GM19023 (cell line): ENCODE measurements at regions not wholly inside any gene's neighbourhood (a gene's known extent, or its start where the extent isn't known, plus 50 kb on each side); places are given as distances from the start of the nearest gene placed in this dataset.
A peak's percentile ranks its signal among the peaks of the same experiment; 100 is the strongest.
"Not testable (repeated sequence)": the region's sequence is repeated elsewhere in the genome, so short reads cannot be mapped to it uniquely, and the experiment has no call there.

Experiments used
- ATAC-seq: cut with Tn5 transposase; IDR thresholded peaks from one replicate; pipeline ENCODE4 v1.9.1; 2021; ENCODE audit warnings: mild to moderate bottlenecking, moderate library complexity; ENCODE audit not compliant: unreplicated experiment

GRCh38 chr2:16932826-16933225 is 267.2 kb upstream of the CYRIA start:
- no peak for ATAC-seq

DNA sequence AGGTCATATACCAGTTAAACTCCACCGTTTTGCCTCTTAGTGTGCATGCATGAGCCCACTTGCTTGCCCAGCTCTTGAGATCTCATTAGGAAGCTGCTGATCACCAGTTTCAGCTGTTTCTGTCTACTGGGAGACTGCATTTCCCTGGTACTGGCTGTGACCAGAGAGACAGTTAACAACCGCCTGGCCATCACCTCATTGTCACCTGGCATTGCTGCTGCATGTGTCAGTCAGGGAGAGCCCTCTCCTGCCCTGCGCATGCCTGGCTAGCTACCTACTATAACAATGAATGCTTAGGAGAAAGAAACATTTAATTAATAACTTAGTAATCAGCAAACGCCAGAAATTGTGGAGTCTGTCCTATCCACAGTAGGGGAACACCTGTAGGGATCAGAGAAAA is 265.8 kb upstream of the CYRIA start:
- no peak for ATAC-seq

- no peak for ATAC-seq
Observed at GRCh38 chr2:16927398-16927797, 261.8 kb upstream of the CYRIA start.

- no peak for ATAC-seq
Observed at GRCh38 chr2:16925145-16925544, 259.5 kb upstream of the CYRIA start.

GRCh38 chr2:16915341-16915755 is 249.7 kb upstream of the CYRIA start:
- ATAC-seq: not testable (repeated sequence)

DNA sequence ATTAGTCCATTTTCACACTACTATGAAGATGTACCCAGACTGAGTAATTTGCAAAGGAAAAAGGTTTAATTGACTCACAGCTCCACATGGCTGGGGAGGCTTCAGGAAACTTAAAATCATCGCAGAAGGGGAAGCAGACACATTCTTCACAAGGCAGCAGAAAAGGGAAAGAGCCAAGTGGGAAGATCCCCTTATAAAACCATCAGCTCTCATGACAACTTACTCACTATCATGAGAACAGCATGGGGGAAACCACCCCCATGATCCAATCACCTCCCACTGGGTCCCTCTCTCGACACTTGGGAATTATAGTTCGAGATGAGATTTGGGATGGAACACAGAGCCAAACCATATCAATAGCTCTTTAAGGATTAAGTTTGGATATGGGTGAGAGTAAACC is 246.1 kb upstream of the CYRIA start:
- no peak for ATAC-seq

DNA sequence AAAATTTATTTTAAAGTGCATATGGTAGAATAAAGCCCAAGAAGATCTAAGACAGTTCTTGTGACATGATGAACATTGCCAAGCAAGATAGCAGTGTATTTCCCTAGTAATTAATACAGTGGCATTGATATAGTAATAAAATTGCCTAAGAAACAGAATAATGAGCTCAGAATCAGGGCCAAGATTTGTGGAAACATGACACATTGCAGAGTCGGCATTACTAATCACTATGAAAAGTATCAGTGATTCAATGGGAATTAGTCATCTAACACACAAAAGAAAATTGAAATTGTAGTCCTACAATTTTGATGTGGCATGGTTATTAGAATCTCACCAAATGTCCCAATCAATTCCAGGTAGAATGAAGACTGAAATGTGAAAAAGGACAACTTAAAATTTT is 243.0 kb upstream of the CYRIA start:
- ATAC-seq: no peak

DNA sequence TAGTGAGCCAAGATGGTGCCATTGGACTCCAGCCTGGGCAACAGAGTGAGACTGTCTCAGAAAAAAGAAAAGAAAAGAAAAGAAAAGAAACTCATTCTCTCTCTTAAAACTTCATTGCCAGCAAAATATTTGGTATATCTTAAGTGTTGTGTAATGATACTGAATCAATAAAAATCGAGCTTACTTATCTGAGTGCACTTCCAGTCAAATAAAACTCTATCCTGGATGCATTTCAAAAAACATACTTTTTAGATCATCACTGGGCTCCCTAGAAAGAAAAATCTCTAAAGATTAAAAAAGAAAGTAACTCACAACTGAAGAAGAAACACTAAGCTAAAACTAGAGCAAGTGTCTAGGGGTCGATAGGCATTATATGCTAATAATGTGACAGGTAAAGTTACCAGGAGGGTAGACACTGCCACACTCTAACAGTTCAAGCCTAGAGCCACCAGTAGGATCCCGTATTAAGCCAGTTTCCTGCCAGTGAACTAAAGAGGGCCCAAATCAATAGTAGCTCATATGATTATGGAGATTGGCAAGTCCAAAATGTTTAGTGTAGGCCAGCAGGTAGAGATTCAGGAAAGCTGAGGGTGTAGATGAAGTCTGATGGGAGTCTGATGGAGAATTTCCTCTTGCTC is 242.1 kb upstream of the CYRIA start:
- ATAC-seq: no peak

DNA sequence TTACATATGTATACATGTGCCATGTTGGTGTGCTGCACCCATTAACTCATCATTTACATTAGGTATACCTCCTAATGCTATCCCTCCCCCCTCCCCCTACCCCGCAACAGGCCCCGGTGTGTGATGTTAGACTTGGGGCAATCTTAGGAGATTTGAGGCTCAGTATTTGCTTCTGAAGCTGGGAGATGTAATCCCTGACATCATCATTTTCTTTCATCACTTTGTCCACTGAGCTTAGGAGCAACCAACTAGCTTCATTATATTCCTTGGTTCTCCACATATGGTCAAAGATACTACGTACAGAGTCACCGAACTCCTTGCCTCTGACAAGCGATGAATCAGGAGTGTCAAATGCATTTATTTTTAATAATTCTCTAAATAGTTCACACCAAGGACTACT is 239.7 kb upstream of the CYRIA start:
- ATAC-seq: not testable (repeated sequence)

DNA sequence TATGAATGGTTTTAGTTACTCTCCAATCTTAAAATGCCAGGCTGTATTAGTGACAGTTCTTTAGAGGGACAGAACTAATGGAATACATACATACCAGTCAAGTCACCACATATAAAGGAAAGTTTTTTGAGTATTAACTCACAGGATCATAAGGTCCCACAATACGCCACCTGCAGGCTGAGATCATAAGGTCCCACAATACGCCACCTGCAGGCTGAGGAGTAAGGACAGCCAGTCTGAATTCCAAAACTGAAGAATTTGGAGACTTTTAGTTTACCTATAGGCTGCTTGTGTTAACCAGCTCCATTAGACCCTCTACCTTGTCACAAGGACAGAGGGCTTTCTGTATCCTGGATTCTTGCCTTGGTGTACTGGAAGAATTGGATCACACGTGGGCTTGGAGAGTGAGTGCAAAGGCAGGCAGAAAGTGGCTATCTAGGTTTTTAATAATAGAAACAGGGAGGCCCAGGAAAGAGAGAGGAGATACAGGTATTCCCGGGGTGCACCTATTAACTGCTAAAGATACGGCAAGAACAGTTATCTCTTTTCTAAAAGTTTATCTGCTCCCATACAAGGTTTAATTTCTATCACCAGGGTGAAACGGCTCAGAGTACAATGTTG is 234.9 kb upstream of the CYRIA start:
- peak; percentile 73 for ATAC-seq

DNA sequence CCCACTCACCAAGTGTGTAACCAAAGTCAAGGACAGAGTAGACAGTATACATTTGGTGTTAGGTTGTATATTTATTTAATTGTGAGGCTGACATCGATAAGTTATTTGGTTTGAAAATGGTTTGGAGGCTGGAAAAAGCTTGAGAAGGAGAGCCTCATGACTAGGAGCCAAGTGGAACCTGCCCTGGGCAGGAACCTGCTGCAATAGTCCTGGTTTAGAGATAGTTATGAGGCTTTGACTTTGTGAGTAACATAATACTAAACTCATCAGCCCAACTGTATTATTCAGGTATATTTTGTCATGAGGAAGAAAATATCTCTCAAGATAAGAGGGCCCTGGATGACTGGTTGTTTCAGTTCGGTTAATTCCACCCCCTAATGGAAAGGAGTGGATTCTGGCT is 234.3 kb upstream of the CYRIA start:
- ATAC-seq: no peak

- no peak for ATAC-seq
Observed at GRCh38 chr2:16890081-16890480, 224.4 kb upstream of the CYRIA start.

DNA sequence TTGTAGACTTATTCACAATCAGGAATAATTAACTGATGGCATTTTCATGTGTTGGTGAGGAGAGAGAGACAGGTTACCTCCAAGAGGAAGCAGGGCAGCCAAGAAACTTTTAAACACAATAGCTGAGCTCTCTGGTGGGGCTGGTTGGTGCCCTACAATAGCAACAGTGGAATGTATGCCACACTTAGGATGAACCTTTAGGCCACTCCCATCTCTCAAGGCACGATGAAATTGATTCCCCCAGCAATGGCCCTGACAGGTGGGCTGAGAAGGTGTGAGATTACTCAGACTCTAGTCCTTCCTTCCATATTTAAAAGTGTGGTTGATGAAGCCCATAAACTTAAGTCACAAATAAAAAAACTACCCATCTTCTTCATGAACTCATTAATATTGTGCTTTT is 219.4 kb upstream of the CYRIA start:
- ATAC-seq: no peak

DNA sequence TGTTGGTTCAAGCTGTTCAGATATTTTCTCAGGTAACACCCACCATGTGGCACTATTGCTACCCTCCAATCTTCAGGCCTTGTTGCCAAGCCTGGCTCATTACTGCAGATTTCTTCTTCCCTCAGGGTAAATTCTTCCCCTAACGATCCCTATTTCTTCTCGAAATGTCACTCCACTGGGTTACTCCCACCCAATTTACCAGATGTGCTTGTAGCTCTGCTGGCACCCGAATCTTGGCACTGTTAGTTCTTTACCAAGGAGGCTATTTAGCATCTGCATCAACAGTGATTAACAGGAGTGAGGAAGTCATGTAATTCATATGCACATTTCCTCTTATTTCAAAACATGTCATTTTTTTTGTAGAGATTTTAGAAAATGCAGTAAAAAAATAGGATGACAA is 217.1 kb upstream of the CYRIA start:
- no peak for ATAC-seq

DNA sequence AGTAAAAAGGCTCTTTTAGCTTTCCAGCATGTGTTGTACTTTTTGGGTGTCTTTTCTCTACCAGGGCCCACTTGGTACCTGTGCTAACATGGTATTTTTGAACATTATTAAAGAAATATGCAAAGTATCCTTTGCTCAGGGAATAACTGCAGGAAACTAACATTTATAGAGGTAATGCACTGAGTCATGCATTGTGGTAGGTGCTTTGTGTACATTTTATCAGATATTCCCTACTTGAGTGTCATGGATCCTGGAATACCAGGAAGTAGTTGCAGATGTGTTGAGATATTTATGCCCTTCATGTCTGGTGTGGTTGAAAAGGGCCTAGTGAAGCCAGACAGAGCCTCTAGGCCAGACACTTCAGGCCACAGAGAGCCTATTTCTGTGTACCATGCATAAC is 215.5 kb upstream of the CYRIA start:
- no peak for ATAC-seq

DNA sequence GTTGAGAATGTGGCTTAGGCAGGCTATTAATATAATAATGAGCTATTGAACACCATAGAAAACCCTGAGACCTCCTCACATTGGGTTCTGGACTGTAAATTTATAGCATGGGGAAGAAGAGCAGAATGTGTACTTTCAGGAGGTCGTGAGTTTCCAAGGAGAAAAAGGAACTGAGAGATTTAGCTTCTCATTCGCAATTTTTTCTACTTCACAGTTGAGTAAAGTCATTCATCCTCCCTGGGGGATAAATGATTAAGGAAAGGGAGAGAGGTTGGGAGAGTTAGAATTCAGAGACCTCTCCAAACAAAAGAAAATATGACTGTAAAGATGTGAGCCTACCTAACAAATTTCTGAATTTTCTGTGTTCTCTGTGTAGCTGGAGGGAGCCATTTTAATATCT is 205.8 kb upstream of the CYRIA start:
- ATAC-seq: no peak

DNA sequence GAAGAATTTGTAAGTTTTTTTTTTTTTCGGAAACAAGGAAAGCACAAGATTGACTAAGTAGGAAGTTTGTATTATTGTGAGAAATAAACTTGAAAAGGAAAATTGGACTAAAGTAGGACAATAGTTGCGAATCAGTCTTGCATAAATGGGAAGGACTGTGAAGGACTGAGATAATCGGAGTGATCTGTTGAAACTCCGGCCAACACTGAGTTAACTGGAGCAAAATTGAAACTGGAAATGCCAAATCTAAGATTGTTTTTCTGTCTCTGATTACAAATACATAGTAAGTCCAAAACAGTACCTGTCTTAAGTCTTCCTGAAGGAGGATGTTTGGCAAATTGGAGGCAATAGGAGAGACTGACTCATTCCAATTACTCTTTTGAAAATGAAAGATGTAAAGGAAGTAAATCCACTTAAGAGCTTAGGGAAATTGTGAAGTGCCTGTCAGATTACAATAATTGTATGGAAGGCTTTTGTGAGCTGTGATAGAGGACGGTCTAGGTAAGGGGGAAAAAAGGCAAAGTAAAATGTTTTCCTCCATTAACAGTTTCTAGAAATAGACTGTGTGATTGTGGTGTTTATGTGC is 204.9 kb upstream of the CYRIA start:
- ATAC-seq: no peak

GRCh38 chr2:16869711-16870110 is 204.1 kb upstream of the CYRIA start:
- no peak for ATAC-seq

DNA sequence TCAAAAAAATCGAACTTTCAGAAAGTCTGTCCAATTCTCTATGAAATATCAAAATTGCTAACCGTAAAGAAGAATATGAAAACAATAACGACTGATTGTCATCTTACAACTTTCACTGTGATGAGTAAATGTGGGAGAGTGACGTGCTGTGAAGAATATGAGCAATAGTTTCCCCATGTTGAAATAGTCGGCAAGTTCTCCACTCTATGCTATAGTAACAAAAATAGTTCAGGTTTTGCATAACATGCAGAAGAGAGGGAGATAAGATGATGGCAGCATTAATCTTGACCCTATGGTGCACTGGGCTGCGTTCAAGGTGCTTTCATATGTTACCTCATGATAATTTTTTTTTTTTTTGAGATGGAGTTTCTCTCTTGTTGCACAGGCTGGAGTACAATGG is 196.8 kb upstream of the CYRIA start:
- no peak for ATAC-seq

DNA sequence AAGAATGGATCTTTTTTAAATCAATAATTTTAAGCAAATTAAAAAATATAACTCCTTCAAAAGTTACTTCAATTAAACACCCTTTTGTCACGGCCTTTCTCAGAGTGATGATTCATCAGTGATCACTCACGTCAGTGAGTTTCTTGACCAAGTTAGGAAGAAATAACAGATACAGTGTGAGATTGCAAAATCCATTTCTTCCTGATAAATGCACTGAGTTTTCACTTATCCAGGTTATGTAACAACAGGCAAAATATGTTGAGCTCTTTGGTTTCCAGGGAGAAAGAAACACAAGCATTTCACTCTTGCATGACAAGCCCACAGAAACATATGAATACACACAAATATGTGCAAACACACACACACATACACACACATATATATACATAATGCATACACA is 195.9 kb upstream of the CYRIA start:
- ATAC-seq: no peak

- no peak for ATAC-seq
Observed at GRCh38 chr2:16861111-16861510, 195.5 kb upstream of the CYRIA start.

- no peak for ATAC-seq
Observed at GRCh38 chr2:16860627-16861026, 195.0 kb upstream of the CYRIA start.

GRCh38 chr2:16855183-16855582 is 189.5 kb upstream of the CYRIA start:
- no peak for ATAC-seq
